ENCODE measurements at regions not wholly inside any gene's neighbourhood (a gene's known extent, or its start where the extent isn't known, plus 50 kb on each side); places are given as distances from the start of the nearest gene placed in this dataset.

GRCh38 chr5:125037020-125037419 is 290.6 kb upstream of the ZNF608 start:
- H3K4me3 ChIP-seq (ENCODE audit: low read depth, low read length), result no peak overlapping the region

GRCh38 chr5:125037530-125037929 is 291.1 kb upstream of the ZNF608 start:
- no peak overlapping the region for H3K4me3 ChIP-seq (ENCODE audit: low read depth, low read length)

GRCh38 chr5:125038477-125038876 is 292.0 kb upstream of the ZNF608 start:
- H3K4me3 ChIP-seq (ENCODE audit: low read depth, low read length), result no peak overlapping the region

- no peak overlapping the region for H3K4me3 ChIP-seq (ENCODE audit: low read depth, low read length)
Measured at GRCh38 chr5:125041798-125042197, 295.4 kb upstream of the ZNF608 start.

- H3K4me3 ChIP-seq (ENCODE audit: low read depth, low read length), result no peak overlapping the region
Measured at GRCh38 chr5:125042261-125042890, 295.9 kb upstream of the ZNF608 start.

- H3K4me3 ChIP-seq (ENCODE audit: low read depth, low read length), result no peak overlapping the region
Measured at GRCh38 chr5:125043781-125044391, 297.4 kb upstream of the ZNF608 start.

GRCh38 chr5:125044491-125045282 is 298.2 kb upstream of the ZNF608 start:
- no peak overlapping the region for H3K4me3 ChIP-seq (ENCODE audit: low read depth, low read length)

GRCh38 chr5:125045646-125046045 is 299.2 kb upstream of the ZNF608 start:
- H3K4me3 ChIP-seq (ENCODE audit: low read depth, low read length), result no peak overlapping the region

- no peak overlapping the region for H3K4me3 ChIP-seq (ENCODE audit: low read depth, low read length)
Measured at GRCh38 chr5:125046838-125047237, 300.4 kb upstream of the ZNF608 start.

- no peak overlapping the region for H3K4me3 ChIP-seq (ENCODE audit: low read depth, low read length)
Measured at GRCh38 chr5:125047871-125048270, 301.4 kb upstream of the ZNF608 start.

GRCh38 chr5:125049721-125050702 is 303.6 kb upstream of the ZNF608 start:
- H3K4me3 ChIP-seq (ENCODE audit: low read depth, low read length), result no peak overlapping the region

- H3K4me3 ChIP-seq (ENCODE audit: low read depth, low read length), result no peak overlapping the region
Measured at GRCh38 chr5:125050926-125051325, 304.5 kb upstream of the ZNF608 start.

GRCh38 chr5:125052584-125052983 is 306.1 kb upstream of the ZNF608 start:
- H3K4me3 ChIP-seq (ENCODE audit: low read depth, low read length), result no peak overlapping the region

GRCh38 chr5:125053179-125053578 is 306.7 kb upstream of the ZNF608 start:
- H3K4me3 ChIP-seq (ENCODE audit: low read depth, low read length), result no peak overlapping the region

- no peak overlapping the region for H3K4me3 ChIP-seq (ENCODE audit: low read depth, low read length)
Measured at GRCh38 chr5:125054146-125054545, 307.7 kb upstream of the ZNF608 start.

- H3K4me3 ChIP-seq (ENCODE audit: low read depth, low read length), result no peak overlapping the region
Measured at GRCh38 chr5:125056671-125057485, 310.4 kb upstream of the ZNF608 start.

- no peak overlapping the region for H3K4me3 ChIP-seq (ENCODE audit: low read depth, low read length)
Measured at GRCh38 chr5:125057912-125058826, 311.7 kb upstream of the ZNF608 start.

- H3K4me3 ChIP-seq (ENCODE audit: low read depth, low read length), result no peak overlapping the region
Measured at GRCh38 chr5:125059255-125060002, 313.0 kb upstream of the ZNF608 start.

Data from iPS-11a (cell line).